MM.1S (cell line): ENCODE measurements at regions not wholly inside any gene's neighbourhood (a gene's known extent, or its start where the extent isn't known, plus 50 kb on each side); places are given as distances from the start of the nearest gene placed in this dataset.
"Not testable (repeated sequence)": the region's sequence is repeated elsewhere in the genome, so short reads cannot be mapped to it uniquely, and the experiment has no call there.

ENCODE experiments used
- DNase-seq: peaks from one replicate; pipeline ENCODE4 v3.0.0-alpha.2; 2015
- H2AFZ ChIP-seq: fragments of 300-600 bp; sonication (generic); 2 replicates; pipeline ENCODE4 v1.6.0; 2016; ENCODE audit warnings: antibody characterized with exemption, low read length
- H3F3A ChIP-seq: fragments of 300-600 bp; sonication (generic); 2 replicates; pipeline ENCODE4 v1.6.1; 2016; ENCODE audit warnings: mild to moderate bottlenecking, antibody characterized with exemption, low read length, moderate library complexity, mixed read lengths; ENCODE audit not compliant: insufficient read depth
- H3K27ac ChIP-seq: fragments of 300-600 bp; sonication (generic); 2 replicates; pipeline ENCODE4 v1.5.1; 2016; ENCODE audit warnings: mild to moderate bottlenecking, low read length
- H3K27me3 ChIP-seq: fragments of 300-600 bp; sonication (generic); replicated peaks from 2 replicates; pipeline ENCODE4 v1.6.0; 2016; ENCODE audit warnings: low read length; ENCODE audit not compliant: insufficient read depth
- H3K36me3 ChIP-seq: fragments of 300-600 bp; sonication (generic); replicated peaks from 2 replicates; pipeline ENCODE4 v1.6.1; 2016; ENCODE audit warnings: mild to moderate bottlenecking, low read length, mixed read lengths; ENCODE audit not compliant: insufficient read depth
- H3K4me1 ChIP-seq: fragments of 300-600 bp; sonication (generic); 2 replicates; pipeline ENCODE4 v1.6.1; 2016; ENCODE audit warnings: low read length, mixed read lengths
- H3K4me2 ChIP-seq: fragments of 300-600 bp; sonication (generic); 2 replicates; pipeline ENCODE4 v1.6.0; 2016; ENCODE audit warnings: low read depth, low read length
- H3K4me3 ChIP-seq: fragments of 300-600 bp; sonication (generic); 2 replicates; pipeline ENCODE4 v1.5.1; 2016; ENCODE audit warnings: low read length, mixed read lengths
- H3K79me2 ChIP-seq: fragments of 300-600 bp; sonication (generic); 2 replicates; pipeline ENCODE4 v1.6.1; 2016; ENCODE audit warnings: mixed run types, low read length, mixed read lengths
- H3K9ac ChIP-seq: fragments of 300-600 bp; sonication (generic); 2 replicates; pipeline ENCODE4 v1.6.1; 2016; ENCODE audit warnings: low read length, mixed read lengths
- H3K9me2 ChIP-seq: fragments of 300-600 bp; sonication (generic); replicated peaks from 2 replicates; pipeline ENCODE4 v1.6.1; 2016; ENCODE audit warnings: mild to moderate bottlenecking, low read length, mixed read lengths; ENCODE audit not compliant: insufficient read depth
- H3K9me3 ChIP-seq: fragments of 300-600 bp; sonication (generic); replicated peaks from 2 replicates; pipeline ENCODE4 v1.6.1; 2016; ENCODE audit warnings: mild to moderate bottlenecking, low read length, mixed read lengths; ENCODE audit not compliant: insufficient read depth
- H4K20me1 ChIP-seq: fragments of 300-600 bp; sonication (generic); 2 replicates; pipeline ENCODE4 v1.6.1; 2016; ENCODE audit warnings: mild to moderate bottlenecking, low read length, moderate library complexity, mixed read lengths; ENCODE audit not compliant: insufficient read depth
- CTCF ChIP-seq: fragments of 300-600 bp; sonication (generic); IDR thresholded peaks from 2 replicates; pipeline ENCODE4 v1.5.1; 2016; ENCODE audit warnings: antibody characterized with exemption, low read length, mixed read lengths
- EZH2 ChIP-seq: fragments of 300-600 bp; sonication (generic); optimal IDR thresholded peaks from 2 replicates; pipeline ENCODE3; 2017; ENCODE audit warnings: low read depth, mild to moderate bottlenecking, antibody characterized with exemption, low read length, mixed read lengths
- EZH2phosphoT487 ChIP-seq: fragments of 300-600 bp; sonication (generic); IDR thresholded peaks from 2 replicates; pipeline ENCODE4 v1.6.1; 2018; ENCODE audit warnings: antibody characterized with exemption, low read length

GRCh38 chr7:148503900-148504487 is 86.6 kb upstream of the C7orf33 start:
- H3K4me2 ChIP-seq = no peak overlapping the region
- no peak overlapping the region for H2AFZ ChIP-seq
- H3K4me3 ChIP-seq = no peak overlapping the region
- peaks cover 6% of the 10 kb centered on the region for H3K4me1 ChIP-seq
- H3F3A ChIP-seq = peaks cover 9% of the 10 kb centered on the region; the same call in 1 of the 2 replicates
- H3K79me2 ChIP-seq = no peaks in the 10 kb centered on the region
- no peak overlapping the region for H3K9ac ChIP-seq
- H3K9me2 ChIP-seq = no peaks in the 10 kb centered on the region
- no peak overlapping the region for H3K27ac ChIP-seq
- DNase-seq = peak; percentile 66
- no peaks in the 10 kb centered on the region for H4K20me1 ChIP-seq
- no peaks in the 10 kb centered on the region for H3K36me3 ChIP-seq
- H3K9me3 ChIP-seq = no peaks in the 10 kb centered on the region
- H3K27me3 ChIP-seq = no peaks in the 10 kb centered on the region
- no peak for TF ChIP-seq EZH2
- TF ChIP-seq CTCF = peak; percentile 92

GRCh38 chr7:148505645-148506375 is 84.8 kb upstream of the C7orf33 start:
- Histone ChIP-seq H3K4me3 (no peak overlapping the region), H3K27ac (no peak overlapping the region), H2AFZ (no peak overlapping the region), H3K4me1 (peaks cover 6% of the 10 kb centered on the region), H3F3A (peaks cover 9% of the 10 kb centered on the region; the same call in 1 of the 2 replicates), H3K27me3 (no peaks in the 10 kb centered on the region), H3K79me2 (no peaks in the 10 kb centered on the region), H3K4me2 (no peak overlapping the region), H3K9me2 (no peaks in the 10 kb centered on the region), H4K20me1 (no peaks in the 10 kb centered on the region), H3K36me3 (no peaks in the 10 kb centered on the region), H3K9ac (no peak overlapping the region), H3K9me3 (no peaks in the 10 kb centered on the region)
- no peak for DNase-seq
- TF ChIP-seq EZH2phosphoT487 = no peak
- TF ChIP-seq EZH2 = no peak
- no peak for TF ChIP-seq CTCF

- H2AFZ ChIP-seq, DNase-seq, H4K20me1 ChIP-seq, H3K27ac ChIP-seq, H3K36me3 ChIP-seq, H3K79me2 ChIP-seq, H3K9ac ChIP-seq, H3K4me1 ChIP-seq, H3K27me3 ChIP-seq, H3F3A ChIP-seq, H3K9me2 ChIP-seq, H3K4me3 ChIP-seq, H3K4me2 ChIP-seq, H3K9me3 ChIP-seq: not testable (repeated sequence)
These were observed 83.4 kb upstream of the C7orf33 start for GRCh38 chr7:148507064-148507573.

GRCh38 chr7:148507787-148508186 is 82.8 kb upstream of the C7orf33 start:
- no peak for DNase-seq
- Histone ChIP-seq H3K79me2 (no peaks in the 10 kb centered on the region), H3K27ac (no peak overlapping the region), H3K9ac (no peak overlapping the region), H2AFZ (no peak overlapping the region), H3K9me2 (no peaks in the 10 kb centered on the region), H3K27me3 (no peaks in the 10 kb centered on the region), H3K4me1 (no peaks in the 10 kb centered on the region), H3K4me3 (no peak overlapping the region), H3K4me2 (no peak overlapping the region), H4K20me1 (no peaks in the 10 kb centered on the region), H3K36me3 (no peaks in the 10 kb centered on the region), H3K9me3 (no peaks in the 10 kb centered on the region), H3F3A (no peaks in the 10 kb centered on the region)
- no peak for TF ChIP-seq CTCF
- no peak for TF ChIP-seq EZH2phosphoT487
- TF ChIP-seq EZH2 = no peak
